GM11168 (cell line): ENCODE measurements at regions not wholly inside any gene's neighbourhood (a gene's known extent, or its start where the extent isn't known, plus 50 kb on each side); places are given as distances from the start of the nearest gene placed in this dataset.

Source experiments
- in situ Hi-C: fragments of 300-500 bp; cut with MboI; formaldehyde crosslinking; loops from one replicate; pipeline ENCODE4 v1.12.0; 2022; ENCODE audit warnings: low sequenced_read_pairs; ENCODE audit not compliant: unreplicated experiment

DNA sequence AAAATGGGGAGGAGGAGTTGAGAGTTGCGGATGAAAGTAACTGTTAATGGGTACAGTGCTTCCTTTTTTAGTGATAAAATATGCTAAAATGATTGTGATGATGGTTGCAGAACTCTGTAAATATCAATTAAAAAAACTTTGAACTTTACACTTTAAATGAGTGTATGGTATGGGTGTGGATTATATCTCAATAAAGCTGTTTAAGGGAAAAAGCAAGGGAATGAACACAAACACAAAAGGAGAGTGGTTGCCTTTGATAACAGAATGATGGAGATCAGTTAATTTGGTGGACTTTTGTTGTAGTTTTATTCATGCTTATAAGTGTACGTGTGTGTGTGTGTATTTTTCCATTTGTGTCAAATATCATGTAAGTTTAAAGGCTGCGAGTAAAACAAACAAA lies 186.1 kb downstream of the ZNF608 start:
- in situ Hi-C loops: no loop called here

DNA sequence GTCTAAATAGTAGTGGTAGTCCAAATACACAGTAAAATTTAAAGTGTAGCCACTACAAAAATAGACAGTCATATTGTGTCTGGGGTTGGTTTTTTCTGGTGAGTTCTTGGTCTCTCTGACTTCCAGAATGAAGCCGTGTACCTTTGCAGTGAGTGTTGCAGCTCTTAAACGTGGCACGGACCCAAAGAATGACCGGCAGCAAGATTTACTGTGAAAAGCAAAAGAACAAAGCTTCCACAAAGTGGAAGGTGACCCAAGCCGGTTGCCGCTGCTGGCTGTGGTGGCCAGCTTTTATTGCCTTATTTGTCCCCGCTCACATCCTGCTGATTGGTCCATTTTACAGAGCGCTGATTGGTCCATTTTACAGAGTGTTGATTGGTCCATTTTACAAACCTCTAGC lies 188.7 kb downstream of the ZNF608 start:
- in situ Hi-C loops: no loop called here

DNA sequence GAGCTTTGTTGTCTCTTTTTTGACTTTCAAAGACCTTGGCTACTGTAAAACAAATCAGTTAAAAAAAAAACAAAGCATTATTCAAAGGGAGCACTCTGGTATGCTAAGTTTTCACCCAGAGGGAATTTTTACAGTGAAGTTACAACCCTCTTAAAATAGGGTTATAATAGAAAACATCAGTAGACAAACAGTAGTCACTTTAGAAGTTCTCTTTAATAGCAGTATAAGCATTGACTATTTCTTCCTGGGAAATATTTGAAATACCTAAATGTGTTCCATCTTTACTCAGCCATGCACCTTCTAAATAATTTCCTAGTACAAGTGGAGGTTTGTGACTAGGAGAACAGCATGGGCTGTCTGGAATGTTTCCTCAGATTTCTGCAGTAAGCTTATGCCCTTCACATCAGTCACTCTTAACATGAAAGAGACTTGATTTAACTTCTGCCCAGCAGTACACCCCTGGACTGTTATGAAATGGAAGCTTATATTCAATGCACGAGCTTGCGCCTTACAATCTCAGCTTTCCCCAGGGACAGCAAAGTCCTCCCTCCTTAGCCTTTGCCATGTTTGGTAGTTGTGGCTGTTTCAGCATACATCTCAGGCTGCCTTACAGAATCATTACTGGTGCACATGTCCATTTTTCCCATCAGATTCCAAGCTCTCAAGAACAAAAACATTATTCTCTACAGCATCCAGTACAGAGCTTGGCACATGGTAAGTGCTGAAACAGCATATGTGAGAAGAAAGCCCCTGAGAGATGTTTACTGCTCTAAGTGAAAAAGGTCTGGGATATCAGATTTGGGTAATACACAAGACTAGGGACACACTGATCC lies 191.5 kb downstream of the ZNF608 start:
- in situ Hi-C loops: no loop called here

DNA sequence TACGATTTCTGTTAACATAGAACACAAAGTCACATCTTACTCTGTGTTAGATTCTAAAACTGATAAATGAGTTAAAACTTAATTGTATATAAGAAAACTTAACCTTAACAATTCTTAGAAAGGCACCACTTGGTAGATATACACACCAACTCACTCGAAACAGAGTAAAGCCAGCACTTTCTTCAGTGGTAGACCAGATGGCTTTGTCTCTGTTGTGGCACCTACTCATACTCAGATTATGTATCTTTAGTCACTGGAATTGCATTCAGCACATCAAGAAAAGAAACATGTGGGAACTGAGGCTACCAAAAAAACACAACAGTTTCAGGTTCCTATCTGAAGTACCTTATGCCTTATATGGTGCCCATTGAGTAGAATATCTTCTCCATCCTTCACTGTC lies 192.5 kb downstream of the ZNF608 start:
- in situ Hi-C loops: no loop called here

DNA sequence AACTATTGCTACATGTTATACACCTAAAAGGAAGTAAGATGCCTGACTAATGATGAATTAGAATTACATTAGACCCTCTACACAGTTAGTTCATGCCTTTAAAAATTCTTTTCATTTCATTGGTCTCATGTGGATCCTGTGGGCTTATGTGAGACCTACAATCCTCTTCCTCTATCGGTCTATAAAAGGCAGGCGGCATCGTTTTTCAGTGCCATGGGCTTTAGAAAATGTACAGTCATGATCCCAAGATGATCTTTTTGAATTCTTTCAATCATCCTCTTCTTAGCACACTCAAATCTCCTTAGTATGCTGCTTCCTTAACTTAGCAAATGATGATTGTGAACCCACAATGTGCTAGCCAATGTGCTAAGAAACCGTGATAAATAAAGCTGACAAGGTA lies 193.9 kb downstream of the ZNF608 start:
- in situ Hi-C loops: no loop called here

DNA sequence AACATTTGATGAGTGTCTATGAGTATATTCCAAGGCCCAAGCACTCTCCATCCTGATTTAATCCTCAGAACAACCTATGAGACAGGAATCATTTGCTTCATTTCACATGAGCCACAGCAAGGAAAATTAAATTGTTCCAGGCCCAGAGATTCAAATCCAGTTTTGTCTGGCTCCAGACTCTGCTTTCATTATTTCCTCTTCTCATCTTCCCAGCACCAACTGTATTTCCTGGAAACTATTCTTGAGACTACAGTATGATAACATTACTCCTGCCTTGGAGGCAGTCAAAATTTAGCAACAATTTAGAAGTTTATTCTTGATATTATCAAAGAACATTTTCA lies 194.5 kb downstream of the ZNF608 start:
- in situ Hi-C loops: no loop called here

DNA sequence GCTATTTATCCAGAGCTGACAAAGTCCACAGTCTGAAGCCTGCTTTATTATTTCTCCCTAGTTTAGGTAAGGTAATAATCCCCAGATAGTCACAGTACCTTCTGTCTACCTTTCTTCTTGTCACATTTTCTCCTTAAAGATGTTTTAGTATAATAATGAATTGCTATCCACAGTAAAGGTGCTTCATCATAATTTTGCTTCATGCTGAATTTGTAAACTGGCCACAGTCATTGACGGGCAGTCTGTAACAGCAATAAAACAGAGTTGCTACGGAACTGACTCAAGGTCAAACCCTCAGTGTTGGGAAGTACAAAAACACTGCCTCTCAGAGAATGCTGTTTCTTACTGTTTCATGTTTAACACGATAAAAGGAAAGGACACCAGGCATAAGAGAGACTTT lies 195.7 kb downstream of the ZNF608 start:
- in situ Hi-C loops: no loop called here

GRCh38 chr5:124549891-124550436 lies 196.5 kb downstream of the ZNF608 start:
- in situ Hi-C loops: loop anchor here (25.0 kb wide), 1 partner anchor 362 kb away; no protein-coding TSS in a partner anchor

DNA sequence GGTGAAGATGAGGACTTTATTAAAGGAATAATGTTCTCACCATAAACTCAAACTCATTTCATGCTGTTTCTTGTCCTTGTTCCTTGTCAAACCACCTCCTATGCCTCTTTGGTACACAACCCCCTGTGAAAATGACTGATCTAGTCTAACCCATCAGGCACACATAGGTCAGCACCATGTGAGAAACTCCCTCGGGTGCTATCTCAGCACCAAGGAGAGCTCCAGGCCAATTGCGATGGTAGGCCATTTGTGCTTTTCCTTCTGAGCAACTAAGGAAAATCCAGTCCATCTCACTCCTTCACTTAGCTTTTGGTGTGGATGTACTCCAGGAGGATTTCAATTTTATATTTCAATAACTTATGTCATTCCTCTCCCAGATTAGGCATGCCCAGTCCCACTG lies 199.8 kb downstream of the ZNF608 start:
- in situ Hi-C loops: loop anchor here (25.0 kb wide), 1 partner anchor 366 kb away; no protein-coding TSS in a partner anchor

- in situ Hi-C loops: loop anchor here (25.0 kb wide), 1 partner anchor 368 kb away; no protein-coding TSS in a partner anchor
Measured at GRCh38 chr5:124544366-124545055, 201.9 kb downstream of the ZNF608 start.

DNA sequence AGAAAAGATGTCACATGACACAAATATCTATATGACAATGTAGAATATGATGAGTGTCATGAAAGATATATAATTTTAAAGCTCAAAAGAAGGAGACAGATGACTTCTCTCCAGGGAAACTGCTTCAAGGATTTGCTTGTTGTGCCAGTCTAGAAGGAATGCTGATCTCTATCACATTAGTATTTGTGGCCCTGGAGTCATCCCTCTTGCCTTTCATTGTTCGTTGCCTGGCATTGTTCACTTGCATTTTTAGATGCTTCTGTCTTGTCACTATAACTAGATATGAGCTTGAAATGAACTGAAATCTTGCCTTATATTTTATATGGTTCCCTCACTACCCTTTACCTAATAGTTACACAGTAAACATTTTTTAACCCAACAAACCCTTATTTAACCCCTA lies 207.5 kb downstream of the ZNF608 start:
- in situ Hi-C loops: loop anchor here (25.0 kb wide), 1 partner anchor 373 kb away; no protein-coding TSS in a partner anchor

GRCh38 chr5:124538191-124538590 lies 208.2 kb downstream of the ZNF608 start:
- in situ Hi-C loops: loop anchor here (25.0 kb wide), 1 partner anchor 374 kb away; no protein-coding TSS in a partner anchor

GRCh38 chr5:124537522-124537921 lies 208.9 kb downstream of the ZNF608 start:
- in situ Hi-C loops: loop anchor here (25.0 kb wide), 1 partner anchor 375 kb away; no protein-coding TSS in a partner anchor

- in situ Hi-C loops: loop anchor here (25.0 kb wide), 1 partner anchor 375 kb away; no protein-coding TSS in a partner anchor
Measured at GRCh38 chr5:124537107-124537506, 209.3 kb downstream of the ZNF608 start.

GRCh38 chr5:124536333-124536732 lies 210.1 kb downstream of the ZNF608 start:
- in situ Hi-C loops: loop anchor here (25.0 kb wide), 1 partner anchor 376 kb away; no protein-coding TSS in a partner anchor

DNA sequence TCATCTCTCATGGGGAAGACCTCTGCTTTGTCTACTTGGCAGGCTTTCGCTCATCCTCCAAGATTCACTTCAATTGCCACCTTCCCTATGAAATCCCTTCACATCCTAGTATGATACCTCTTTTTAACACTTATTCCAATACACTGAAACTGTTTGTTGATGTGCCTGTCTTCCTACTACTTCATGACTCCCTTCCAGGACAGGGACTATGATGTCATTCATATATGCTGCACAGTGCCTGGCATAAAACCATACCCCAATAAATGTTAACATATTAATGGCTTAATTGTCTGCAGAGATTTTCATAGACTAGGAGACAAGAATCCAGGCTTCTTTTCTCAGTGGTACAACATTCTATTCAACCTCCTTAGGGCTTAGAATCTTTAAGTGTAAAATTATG lies 215.5 kb downstream of the ZNF608 start:
- in situ Hi-C loops: loop anchor here (5.0 to 25.0 kb wide), 2 partner anchors 56 to 381 kb away; no protein-coding TSS in a partner anchor

- in situ Hi-C loops: loop anchor here (10.0 to 25.0 kb wide), 2 partner anchors 216 to 383 kb away; partner anchors contain the start of gene ZNF608
Measured at GRCh38 chr5:124528838-124529237, 217.6 kb downstream of the ZNF608 start.

GRCh38 chr5:124527220-124527991 lies 219.0 kb downstream of the ZNF608 start:
- in situ Hi-C loops: loop anchor here (10.0 to 25.0 kb wide), 2 partner anchors 217 to 385 kb away; partner anchors contain the start of gene ZNF608

DNA sequence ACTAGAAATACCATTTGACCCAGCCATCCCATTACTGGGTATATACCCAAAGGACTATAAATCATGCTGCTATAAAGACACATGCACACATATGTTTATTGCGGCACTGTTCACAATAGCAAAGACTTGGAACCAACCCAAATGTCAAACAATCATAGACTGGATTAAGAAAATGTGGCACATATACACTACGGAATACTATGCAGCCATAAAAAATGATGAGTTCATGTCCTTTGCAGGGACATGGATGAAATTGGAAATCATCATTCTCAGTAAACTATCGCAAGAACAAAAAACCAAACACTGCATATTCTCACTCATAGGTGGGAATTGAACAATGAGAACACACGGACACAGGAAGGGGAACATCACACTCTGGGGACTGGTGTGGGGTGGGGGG lies 220.4 kb downstream of the ZNF608 start:
- in situ Hi-C loops: loop anchor here (10.0 to 25.0 kb wide), 2 partner anchors 219 to 386 kb away; partner anchors contain the start of gene ZNF608
